MM.1S (cell line): ENCODE measurements at regions not wholly inside any gene's neighbourhood (a gene's known extent, or its start where the extent isn't known, plus 50 kb on each side); places are given as distances from the start of the nearest gene placed in this dataset.

Source experiments
- DNase-seq: peaks from one replicate; pipeline ENCODE4 v3.0.0-alpha.2; 2015
- H2AFZ ChIP-seq: fragments of 300-600 bp; sonication (generic); 2 replicates; pipeline ENCODE4 v1.6.0; 2016; ENCODE audit warnings: antibody characterized with exemption, low read length
- H3F3A ChIP-seq: fragments of 300-600 bp; sonication (generic); 2 replicates; pipeline ENCODE4 v1.6.1; 2016; ENCODE audit warnings: mild to moderate bottlenecking, antibody characterized with exemption, low read length, moderate library complexity, mixed read lengths; ENCODE audit not compliant: insufficient read depth
- H3K27ac ChIP-seq: fragments of 300-600 bp; sonication (generic); 2 replicates; pipeline ENCODE4 v1.5.1; 2016; ENCODE audit warnings: mild to moderate bottlenecking, low read length
- H3K27me3 ChIP-seq: fragments of 300-600 bp; sonication (generic); replicated peaks from 2 replicates; pipeline ENCODE4 v1.6.0; 2016; ENCODE audit warnings: low read length; ENCODE audit not compliant: insufficient read depth
- H3K36me3 ChIP-seq: fragments of 300-600 bp; sonication (generic); replicated peaks from 2 replicates; pipeline ENCODE4 v1.6.1; 2016; ENCODE audit warnings: mild to moderate bottlenecking, low read length, mixed read lengths; ENCODE audit not compliant: insufficient read depth
- H3K4me1 ChIP-seq: fragments of 300-600 bp; sonication (generic); 2 replicates; pipeline ENCODE4 v1.6.1; 2016; ENCODE audit warnings: low read length, mixed read lengths
- H3K4me2 ChIP-seq: fragments of 300-600 bp; sonication (generic); 2 replicates; pipeline ENCODE4 v1.6.0; 2016; ENCODE audit warnings: low read depth, low read length
- H3K4me3 ChIP-seq: fragments of 300-600 bp; sonication (generic); 2 replicates; pipeline ENCODE4 v1.5.1; 2016; ENCODE audit warnings: low read length, mixed read lengths
- H3K79me2 ChIP-seq: fragments of 300-600 bp; sonication (generic); 2 replicates; pipeline ENCODE4 v1.6.1; 2016; ENCODE audit warnings: mixed run types, low read length, mixed read lengths
- H3K9ac ChIP-seq: fragments of 300-600 bp; sonication (generic); 2 replicates; pipeline ENCODE4 v1.6.1; 2016; ENCODE audit warnings: low read length, mixed read lengths
- H3K9me2 ChIP-seq: fragments of 300-600 bp; sonication (generic); replicated peaks from 2 replicates; pipeline ENCODE4 v1.6.1; 2016; ENCODE audit warnings: mild to moderate bottlenecking, low read length, mixed read lengths; ENCODE audit not compliant: insufficient read depth
- H3K9me3 ChIP-seq: fragments of 300-600 bp; sonication (generic); replicated peaks from 2 replicates; pipeline ENCODE4 v1.6.1; 2016; ENCODE audit warnings: mild to moderate bottlenecking, low read length, mixed read lengths; ENCODE audit not compliant: insufficient read depth
- H4K20me1 ChIP-seq: fragments of 300-600 bp; sonication (generic); 2 replicates; pipeline ENCODE4 v1.6.1; 2016; ENCODE audit warnings: mild to moderate bottlenecking, low read length, moderate library complexity, mixed read lengths; ENCODE audit not compliant: insufficient read depth
- EZH2 ChIP-seq: fragments of 300-600 bp; sonication (generic); optimal IDR thresholded peaks from 2 replicates; pipeline ENCODE3; 2017; ENCODE audit warnings: low read depth, mild to moderate bottlenecking, antibody characterized with exemption, low read length, mixed read lengths
- EZH2phosphoT487 ChIP-seq: fragments of 300-600 bp; sonication (generic); IDR thresholded peaks from 2 replicates; pipeline ENCODE4 v1.6.1; 2018; ENCODE audit warnings: antibody characterized with exemption, low read length
- TF ChIP-seq, protein P1 (sequence below): fragments of 300-600 bp; sonication (generic); IDR thresholded peaks from 2 replicates; pipeline ENCODE4 v1.5.1; 2016; ENCODE audit warnings: antibody characterized with exemption, low read length, mixed read lengths

- H3K9ac ChIP-seq = no peak overlapping the region
- no peaks in the 10 kb centered on the region for H4K20me1 ChIP-seq
- no peaks in the 10 kb centered on the region for H3K79me2 ChIP-seq
- H3K4me1 ChIP-seq = no peaks in the 10 kb centered on the region
- DNase-seq = no peak
- no peak overlapping the region for H3K27ac ChIP-seq
- H3K4me3 ChIP-seq = no peak overlapping the region
- H3K36me3 ChIP-seq = no peaks in the 10 kb centered on the region
- no peaks in the 10 kb centered on the region for H3F3A ChIP-seq
- H3K9me2 ChIP-seq = no peaks in the 10 kb centered on the region
- no peak overlapping the region for H3K4me2 ChIP-seq
- no peak for TF ChIP-seq EZH2phosphoT487
- TF ChIP-seq, protein P1, sequence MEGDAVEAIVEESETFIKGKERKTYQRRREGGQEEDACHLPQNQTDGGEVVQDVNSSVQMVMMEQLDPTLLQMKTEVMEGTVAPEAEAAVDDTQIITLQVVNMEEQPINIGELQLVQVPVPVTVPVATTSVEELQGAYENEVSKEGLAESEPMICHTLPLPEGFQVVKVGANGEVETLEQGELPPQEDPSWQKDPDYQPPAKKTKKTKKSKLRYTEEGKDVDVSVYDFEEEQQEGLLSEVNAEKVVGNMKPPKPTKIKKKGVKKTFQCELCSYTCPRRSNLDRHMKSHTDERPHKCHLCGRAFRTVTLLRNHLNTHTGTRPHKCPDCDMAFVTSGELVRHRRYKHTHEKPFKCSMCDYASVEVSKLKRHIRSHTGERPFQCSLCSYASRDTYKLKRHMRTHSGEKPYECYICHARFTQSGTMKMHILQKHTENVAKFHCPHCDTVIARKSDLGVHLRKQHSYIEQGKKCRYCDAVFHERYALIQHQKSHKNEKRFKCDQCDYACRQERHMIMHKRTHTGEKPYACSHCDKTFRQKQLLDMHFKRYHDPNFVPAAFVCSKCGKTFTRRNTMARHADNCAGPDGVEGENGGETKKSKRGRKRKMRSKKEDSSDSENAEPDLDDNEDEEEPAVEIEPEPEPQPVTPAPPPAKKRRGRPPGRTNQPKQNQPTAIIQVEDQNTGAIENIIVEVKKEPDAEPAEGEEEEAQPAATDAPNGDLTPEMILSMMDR = no peak
- TF ChIP-seq EZH2 = no peak
- H3K9me3 ChIP-seq = no peaks in the 10 kb centered on the region
- H3K27me3 ChIP-seq = no peaks in the 10 kb centered on the region
- H2AFZ ChIP-seq = no peak overlapping the region
These were observed 112.3 kb downstream of the TTC6 start for GRCh38 chr14:37707716-37708115.

DNA sequence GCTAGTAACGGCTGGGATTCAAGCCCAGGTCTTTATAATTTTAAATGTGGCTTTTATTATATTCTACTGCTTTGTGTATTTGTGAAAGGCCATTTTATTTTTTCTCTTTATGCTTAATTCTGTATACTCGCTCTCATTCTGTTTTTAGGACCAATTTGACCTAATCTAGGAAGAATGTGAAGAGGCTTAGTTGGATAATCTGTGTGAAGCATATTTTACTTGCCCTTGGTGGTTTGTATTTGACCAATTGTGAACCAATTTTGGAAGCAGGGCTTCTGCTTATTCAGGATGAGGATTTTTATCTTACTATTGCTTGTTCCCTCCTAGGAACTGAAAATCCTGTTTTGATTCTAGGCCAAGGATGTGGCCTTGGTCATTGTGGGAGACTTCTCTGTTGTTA is 113.1 kb downstream of the TTC6 start:
- H2AFZ ChIP-seq = no peak overlapping the region
- no peak overlapping the region for H3K4me3 ChIP-seq

GRCh38 chr14:37709419-37710195 is 114.2 kb downstream of the TTC6 start:
- Histone ChIP-seq H3K79me2 (no peaks in the 10 kb centered on the region), H3K9ac (no peak overlapping the region), H3K27ac (no peak overlapping the region), H3K4me3 (no peak overlapping the region), H3K36me3 (no peaks in the 10 kb centered on the region), H3F3A (no peaks in the 10 kb centered on the region), H3K4me1 (no peaks in the 10 kb centered on the region), H3K9me3 (no peaks in the 10 kb centered on the region), H3K9me2 (no peaks in the 10 kb centered on the region), H2AFZ (no peak overlapping the region), H4K20me1 (no peaks in the 10 kb centered on the region), H3K27me3 (no peaks in the 10 kb centered on the region), H3K4me2 (no peak overlapping the region)
- DNase-seq = no peak
- TF ChIP-seq EZH2 = no peak

More for the DNA sequence above, 113.1 kb downstream of the TTC6 start:
- Histone ChIP-seq H3F3A (no peaks in the 10 kb centered on the region), H3K9ac (no peak overlapping the region), H3K9me3 (no peaks in the 10 kb centered on the region), H3K27ac (no peak overlapping the region), H4K20me1 (no peaks in the 10 kb centered on the region), H3K9me2 (no peaks in the 10 kb centered on the region), H3K79me2 (no peaks in the 10 kb centered on the region), H3K36me3 (no peaks in the 10 kb centered on the region), H3K4me2 (no peak overlapping the region), H3K4me1 (no peaks in the 10 kb centered on the region), H3K27me3 (no peaks in the 10 kb centered on the region)
- TF ChIP-seq, protein P1 = no peak
- TF ChIP-seq EZH2 (no peak), EZH2phosphoT487 (no peak)
- DNase-seq = no peak

DNA sequence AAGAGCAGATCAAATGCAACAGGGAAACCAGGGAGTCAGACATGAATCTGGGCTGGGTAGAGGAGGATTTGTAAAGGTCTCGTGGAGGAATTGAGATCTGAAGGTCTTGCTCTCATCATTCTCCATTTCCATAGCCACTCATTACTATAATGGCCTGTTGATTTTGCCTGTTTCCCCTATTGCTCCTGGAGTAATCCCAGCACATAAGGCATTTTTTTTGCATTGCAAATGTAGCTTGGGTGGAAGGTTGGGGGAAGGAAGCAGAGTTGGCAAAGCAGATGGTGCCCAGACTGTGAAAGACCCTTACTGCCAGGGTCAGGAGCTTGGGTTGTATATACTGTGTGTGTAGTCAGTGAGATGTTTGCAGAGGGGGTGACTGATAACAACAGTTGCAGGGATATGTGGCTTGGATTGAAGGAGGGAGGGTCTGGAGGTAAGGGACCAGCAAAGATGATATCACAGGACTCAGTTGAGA is 116.0 kb downstream of the TTC6 start:
- no peak for DNase-seq
- H3K4me3 ChIP-seq = no peak overlapping the region
- no peak overlapping the region for H2AFZ ChIP-seq

More for the DNA sequence above, 116.0 kb downstream of the TTC6 start:
- no peaks in the 10 kb centered on the region for H3K79me2 ChIP-seq
- H3K9me3 ChIP-seq = no peaks in the 10 kb centered on the region
- no peak overlapping the region for H3K9ac ChIP-seq
- H3K36me3 ChIP-seq = no peaks in the 10 kb centered on the region
- no peaks in the 10 kb centered on the region for H3K9me2 ChIP-seq
- H3K4me1 ChIP-seq = no peaks in the 10 kb centered on the region
- H4K20me1 ChIP-seq = no peaks in the 10 kb centered on the region
- H3K27me3 ChIP-seq = no peaks in the 10 kb centered on the region
- no peak overlapping the region for H3K4me2 ChIP-seq
- TF ChIP-seq EZH2phosphoT487 (no peak), EZH2 (no peak)
- TF ChIP-seq, protein P1 = no peak
- no peak overlapping the region for H3K27ac ChIP-seq
- H3F3A ChIP-seq = no peaks in the 10 kb centered on the region
